Astrocyte of the cerebellum (primary cell): ENCODE measurements at regions not wholly inside any gene's neighbourhood (a gene's known extent, or its start where the extent isn't known, plus 50 kb on each side); places are given as distances from the start of the nearest gene placed in this dataset.

Source experiments
- DNase-seq: peaks from one replicate; pipeline ENCODE4 v3.0.0-alpha.2; 2011; ENCODE audit warnings: low read depth
- H3K4me3 ChIP-seq: 2 replicates; pipeline ENCODE4 v1.5.1; 2011; ENCODE audit warnings: mild to moderate bottlenecking, low read depth, low read length, moderate library complexity
- in situ Hi-C: cut with HindIII; loops from 2 replicates; pipeline ENCODE4 v1.10.0; 2017; ENCODE audit warnings: low sequenced_read_pairs
- TF ChIP-seq, protein P1 (sequence below): IDR thresholded peaks from 2 replicates; pipeline ENCODE4 v1.5.1; 2012; ENCODE audit warnings: low read length, low read depth, moderate library complexity, mild to moderate bottlenecking; ENCODE audit errors: missing control alignments

DNA sequence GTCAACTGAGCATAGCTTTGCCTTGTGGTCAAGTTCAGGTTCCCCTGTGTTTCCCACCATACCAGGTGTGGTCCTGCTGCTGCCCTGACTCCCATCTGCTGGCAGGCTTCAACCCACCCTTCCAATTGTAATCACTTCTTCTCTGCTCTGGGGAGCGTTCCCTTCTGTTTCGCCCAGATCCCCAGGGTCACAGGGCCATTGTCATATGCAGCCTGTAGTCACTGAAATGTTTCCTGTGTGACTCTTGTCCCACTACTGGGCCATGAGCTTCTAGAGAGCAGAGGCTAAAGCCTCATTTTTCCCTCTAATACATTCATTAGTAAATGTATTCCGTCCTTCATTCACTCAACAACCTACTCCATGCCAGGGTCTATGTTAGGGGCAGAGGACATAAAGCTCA lies 75.0 kb upstream of the LAPTM4A start:
- no peak for DNase-seq
- H3K4me3 ChIP-seq: no peak overlapping the region
- in situ Hi-C loops: no loop called here
- TF ChIP-seq, protein P1, sequence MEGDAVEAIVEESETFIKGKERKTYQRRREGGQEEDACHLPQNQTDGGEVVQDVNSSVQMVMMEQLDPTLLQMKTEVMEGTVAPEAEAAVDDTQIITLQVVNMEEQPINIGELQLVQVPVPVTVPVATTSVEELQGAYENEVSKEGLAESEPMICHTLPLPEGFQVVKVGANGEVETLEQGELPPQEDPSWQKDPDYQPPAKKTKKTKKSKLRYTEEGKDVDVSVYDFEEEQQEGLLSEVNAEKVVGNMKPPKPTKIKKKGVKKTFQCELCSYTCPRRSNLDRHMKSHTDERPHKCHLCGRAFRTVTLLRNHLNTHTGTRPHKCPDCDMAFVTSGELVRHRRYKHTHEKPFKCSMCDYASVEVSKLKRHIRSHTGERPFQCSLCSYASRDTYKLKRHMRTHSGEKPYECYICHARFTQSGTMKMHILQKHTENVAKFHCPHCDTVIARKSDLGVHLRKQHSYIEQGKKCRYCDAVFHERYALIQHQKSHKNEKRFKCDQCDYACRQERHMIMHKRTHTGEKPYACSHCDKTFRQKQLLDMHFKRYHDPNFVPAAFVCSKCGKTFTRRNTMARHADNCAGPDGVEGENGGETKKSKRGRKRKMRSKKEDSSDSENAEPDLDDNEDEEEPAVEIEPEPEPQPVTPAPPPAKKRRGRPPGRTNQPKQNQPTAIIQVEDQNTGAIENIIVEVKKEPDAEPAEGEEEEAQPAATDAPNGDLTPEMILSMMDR: no peak

GRCh38 chr2:20126040-20126439 lies 74.6 kb upstream of the LAPTM4A start:
- in situ Hi-C loops: no loop called here
- no peak overlapping the region for H3K4me3 ChIP-seq
- DNase-seq: no peak
- TF ChIP-seq, protein P1: no peak

GRCh38 chr2:20125616-20126015 lies 74.2 kb upstream of the LAPTM4A start:
- TF ChIP-seq, protein P1: no peak
- in situ Hi-C loops: no loop called here
- no peak overlapping the region for H3K4me3 ChIP-seq
- DNase-seq: no peak

DNA sequence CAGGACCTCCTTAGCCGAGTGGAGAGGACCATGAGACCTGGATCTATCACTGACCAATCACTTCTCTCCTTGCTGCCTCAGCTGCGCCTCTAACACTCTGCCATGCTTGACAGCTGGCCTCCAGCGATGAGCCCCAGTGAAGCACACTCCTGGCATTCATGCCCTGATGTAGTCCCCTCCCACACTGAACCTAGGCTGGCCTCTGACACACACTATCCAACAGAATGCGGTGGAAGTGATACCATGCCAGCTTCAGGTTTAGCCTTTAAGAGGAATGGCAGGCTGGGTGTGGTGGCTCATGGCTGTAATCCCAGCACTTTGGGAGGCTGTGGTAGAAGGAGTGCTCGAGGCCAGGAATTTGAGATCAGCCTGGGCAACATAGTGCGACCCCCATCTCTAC lies 73.7 kb upstream of the LAPTM4A start:
- no peak overlapping the region for H3K4me3 ChIP-seq
- TF ChIP-seq, protein P1: no peak
- no peak for DNase-seq
- in situ Hi-C loops: no loop called here

GRCh38 chr2:20123871-20124594 lies 72.6 kb upstream of the LAPTM4A start:
- in situ Hi-C loops: no loop called here
- H3K4me3 ChIP-seq: no peak overlapping the region
- TF ChIP-seq, protein P1: no peak
- no peak for DNase-seq

DNA sequence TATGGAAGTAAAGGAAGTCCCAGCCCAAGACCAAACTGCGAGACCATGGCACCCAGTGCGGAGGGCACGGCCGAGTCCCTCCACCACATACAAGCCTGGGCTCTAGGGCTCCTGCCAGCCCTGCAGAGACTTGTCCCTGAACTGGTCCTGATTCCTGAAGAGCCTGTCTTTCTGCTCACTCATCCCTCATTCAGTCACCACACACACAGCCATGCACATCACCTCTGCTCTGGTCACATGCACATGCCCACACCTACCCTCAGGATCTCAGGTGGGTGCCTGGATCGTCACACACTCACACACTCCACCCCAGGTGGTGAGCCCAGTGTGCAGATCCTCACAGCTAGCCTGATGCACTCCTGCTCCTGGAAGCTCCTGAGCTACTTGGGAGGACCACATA lies 71.4 kb upstream of the LAPTM4A start:
- in situ Hi-C loops: no loop called here
- TF ChIP-seq, protein P1: no peak
- no peak overlapping the region for H3K4me3 ChIP-seq
- no peak for DNase-seq
